ENCODE measurements at regions not wholly inside any gene's neighbourhood (a gene's known extent, or its start where the extent isn't known, plus 50 kb on each side); places are given as distances from the start of the nearest gene placed in this dataset.
"Not testable (repeated sequence)": the region's sequence is repeated elsewhere in the genome, so short reads cannot be mapped to it uniquely, and the experiment has no call there.

- DNase-seq, result no peak
Measured at GRCh38 chr6:17182961-17183360, 81.1 kb downstream of the STMND1 start.

- no peak for DNase-seq
Measured at GRCh38 chr6:17186925-17187324, 85.1 kb downstream of the STMND1 start.

GRCh38 chr6:17193106-17193775 is 87.9 kb upstream of the RBM24 start:
- no peak for DNase-seq

- no peak for DNase-seq
Measured at GRCh38 chr6:17197607-17198006, 83.6 kb upstream of the RBM24 start.

- DNase-seq, result no peak
Measured at GRCh38 chr6:17200395-17200794, 80.8 kb upstream of the RBM24 start.

- DNase-seq, result peak; percentile 21
Measured at GRCh38 chr6:17202526-17202925, 78.6 kb upstream of the RBM24 start.

- no peak for DNase-seq
Measured at GRCh38 chr6:17204533-17204932, 76.6 kb upstream of the RBM24 start.

- no peak for DNase-seq
Measured at GRCh38 chr6:17206566-17207072, 74.5 kb upstream of the RBM24 start.

- no peak for DNase-seq
Measured at GRCh38 chr6:17207281-17207680, 73.9 kb upstream of the RBM24 start.

- no peak for DNase-seq
Measured at GRCh38 chr6:17210683-17211082, 70.5 kb upstream of the RBM24 start.

- no peak for DNase-seq
Measured at GRCh38 chr6:17211101-17211500, 70.1 kb upstream of the RBM24 start.

GRCh38 chr6:17212546-17213371 is 68.4 kb upstream of the RBM24 start:
- peak; percentile 51 for DNase-seq

- no peak for DNase-seq
Measured at GRCh38 chr6:17214106-17214505, 67.1 kb upstream of the RBM24 start.

GRCh38 chr6:17216972-17217371 is 64.2 kb upstream of the RBM24 start:
- DNase-seq, result not testable (repeated sequence)

- no peak for DNase-seq
Measured at GRCh38 chr6:17218023-17218748, 63.0 kb upstream of the RBM24 start.

- DNase-seq, result no peak
Measured at GRCh38 chr6:17218749-17219093, 62.4 kb upstream of the RBM24 start.

GRCh38 chr6:17219098-17219497 is 62.1 kb upstream of the RBM24 start:
- DNase-seq, result no peak

GRCh38 chr6:17220040-17220910 is 60.9 kb upstream of the RBM24 start:
- no peak for DNase-seq

- DNase-seq, result no peak
Measured at GRCh38 chr6:17224056-17224455, 57.1 kb upstream of the RBM24 start.

- DNase-seq, result not testable (repeated sequence)
Measured at GRCh38 chr6:17224501-17224900, 56.7 kb upstream of the RBM24 start.

GRCh38 chr6:17225767-17226630 is 55.2 kb upstream of the RBM24 start:
- no peak for DNase-seq

GRCh38 chr6:17226786-17227233 is 54.4 kb upstream of the RBM24 start:
- DNase-seq, result no peak

Measured in NCI-H748 treated with DMSO at 0.1 percent for 48 hours (cell line).